ENCODE measurements at regions not wholly inside any gene's neighbourhood (a gene's known extent, or its start where the extent isn't known, plus 50 kb on each side); places are given as distances from the start of the nearest gene placed in this dataset.

- TF ChIP-seq CTCF (IDR thresholded peaks at IDR 0.05 in 8 of 11, conservative IDR thresholded peaks at IDR 0.05 in 3 of 11) (no peak), POLR2A (IDR thresholded peaks at IDR 0.05) (no peak), POLR2AphosphoS5 (IDR thresholded peaks at IDR 0.05) (no peak)
Observed at GRCh38 chr10:27407271-27407670, 96.8 kb upstream of the RAB18 start.

GRCh38 chr10:27399871-27400270, 104.2 kb upstream of the RAB18 start:
- DNase-seq = no peak
- Histone ChIP-seq H3K9me3 (no peaks in the 10 kb centered on the region), H3K4me1 (no peaks in the 10 kb centered on the region), H3K27me3 (replicated peaks in 1 of 7) (no peaks in the 10 kb centered on the region), H3K4me3 (no peak overlapping the region), H3K36me3 (no peaks in the 10 kb centered on the region), H3K27ac (no peak overlapping the region)
- intact Hi-C loops (cut with DNase I; ENCODE audit: low total_unique reads) = no loop called here
- no peak for TF ChIP-seq POLR2AphosphoS5 (IDR thresholded peaks at IDR 0.05)
- no peak for TF ChIP-seq POLR2A (IDR thresholded peaks at IDR 0.05)
- no peak for TF ChIP-seq CTCF (IDR thresholded peaks at IDR 0.05 in 8 of 11, conservative IDR thresholded peaks at IDR 0.05 in 3 of 11)
- 0 to 91% (median 0%) methylated on average over 1 of the region's 1 CpG for WGBS, 5 donors

More at GRCh38 chr10:27407271-27407670, 96.8 kb upstream of the RAB18 start:
- H3K27me3 ChIP-seq (replicated peaks in 1 of 7) = no peaks in the 10 kb centered on the region
- no peaks in the 10 kb centered on the region for H3K4me1 ChIP-seq
- intact Hi-C loops (cut with DNase I; ENCODE audit: low total_unique reads) = no loop called here
- no peak overlapping the region for H3K27ac ChIP-seq
- DNase-seq = no peak
- H3K36me3 ChIP-seq = no peaks in the 10 kb centered on the region
- WGBS, 5 donors = 91 to 96% (median 94%) methylated on average over 6 of the region's 6 CpGs
- H3K9me3 ChIP-seq = no peaks in the 10 kb centered on the region
- no peak overlapping the region for H3K4me3 ChIP-seq

- Histone ChIP-seq H3K36me3 (no peaks in the 10 kb centered on the region), H3K27ac (no peak overlapping the region), H3K9me3 (peaks cover 0 to 7% (median 0%) of the 10 kb centered on the region in 8 donors), H3K4me3 (no peak overlapping the region), H3K4me1 (no peaks in the 10 kb centered on the region), H3K27me3 (replicated peaks in 1 of 7) (peaks cover 0 to 7% (median 0%) of the 10 kb centered on the region in 7 donors)
- no peak for TF ChIP-seq POLR2AphosphoS5 (IDR thresholded peaks at IDR 0.05)
- no peak for TF ChIP-seq POLR2A (IDR thresholded peaks at IDR 0.05)
- no peak for TF ChIP-seq CTCF (IDR thresholded peaks at IDR 0.05 in 8 of 11, conservative IDR thresholded peaks at IDR 0.05 in 3 of 11)
- WGBS, 5 donors = 68 to 88% (median 81%) methylated on average over 4 of the region's 4 CpGs
- intact Hi-C loops (cut with DNase I; ENCODE audit: low total_unique reads) = no loop called here
- DNase-seq = no peak
Observed at GRCh38 chr10:27393961-27394360, 110.1 kb upstream of the RAB18 start.

GRCh38 chr10:27392606-27393005, 111.5 kb upstream of the RAB18 start:
- Histone ChIP-seq H3K27ac (no peak overlapping the region), H3K36me3 (no peaks in the 10 kb centered on the region), H3K27me3 (replicated peaks in 1 of 7) (peaks cover 0 to 7% (median 0%) of the 10 kb centered on the region in 7 donors), H3K4me1 (no peaks in the 10 kb centered on the region), H3K4me3 (no peak overlapping the region), H3K9me3 (peaks cover 0 to 7% (median 0%) of the 10 kb centered on the region in 8 donors)
- TF ChIP-seq POLR2A (IDR thresholded peaks at IDR 0.05) (no peak), CTCF (IDR thresholded peaks at IDR 0.05 in 8 of 11, conservative IDR thresholded peaks at IDR 0.05 in 3 of 11) (no peak), POLR2AphosphoS5 (IDR thresholded peaks at IDR 0.05) (no peak)
- DNase-seq = no peak
- intact Hi-C loops (cut with DNase I; ENCODE audit: low total_unique reads) = no loop called here
- WGBS, 5 donors = 77 to 97% (median 90%) methylated on average over 2 of the region's 2 CpGs

All from spleen (tissue), 11 donors.